Neuronal stem cell (in vitro differentiated cells): ENCODE measurements at regions not wholly inside any gene's neighbourhood (a gene's known extent, or its start where the extent isn't known, plus 50 kb on each side); places are given as distances from the start of the nearest gene placed in this dataset.
A peak's percentile ranks its signal among the peaks of the same experiment; 100 is the strongest.

Experiments used
- DNase-seq: peaks from one replicate; pipeline ENCODE4 v3.0.0-alpha.2; 2013; ENCODE audit warnings: low spot score
- H2AFZ ChIP-seq: one replicate; pipeline ENCODE4 v1.6.1; 2013; ENCODE audit warnings: mild to moderate bottlenecking, low read length, inconsistent platforms
- H2AK5ac ChIP-seq: 2 replicates; pipeline ENCODE4 v1.6.1; 2013; ENCODE audit warnings: low read depth, mild to moderate bottlenecking, inconsistent platforms, low read length, moderate library complexity, mixed read lengths
- H2BK120ac ChIP-seq: 2 replicates; pipeline ENCODE4 v1.6.1; 2013; ENCODE audit warnings: low read depth, mild to moderate bottlenecking, inconsistent platforms, low read length, moderate library complexity, mixed read lengths
- H2BK12ac ChIP-seq: one replicate; pipeline ENCODE4 v1.6.1; 2013; ENCODE audit warnings: low read length, inconsistent platforms
- H2BK15ac ChIP-seq: 2 replicates; pipeline ENCODE4 v1.6.1; 2013; ENCODE audit warnings: mild to moderate bottlenecking, low read length, inconsistent platforms, mixed read lengths
- H2BK5ac ChIP-seq: one replicate; pipeline ENCODE4 v1.6.1; 2013; ENCODE audit warnings: inconsistent platforms, mild to moderate bottlenecking, low read length, moderate library complexity
- H3K14ac ChIP-seq: one replicate; pipeline ENCODE4 v1.6.1; 2013; ENCODE audit warnings: low read length, inconsistent platforms
- H3K18ac ChIP-seq: 2 replicates; pipeline ENCODE4 v1.6.1; 2013; ENCODE audit warnings: low read length, inconsistent platforms
- H3K23ac ChIP-seq: 2 replicates; pipeline ENCODE4 v1.6.1; 2013; ENCODE audit warnings: low read depth, mild to moderate bottlenecking, mixed read lengths, low read length, inconsistent platforms; ENCODE audit not compliant: poor library complexity
- H3K27ac ChIP-seq: replicated peaks from 3 replicates; pipeline ENCODE4 v1.5.1; 2013; ENCODE audit warnings: low read length, inconsistent platforms
- H3K27me3 ChIP-seq, 3 experiments: 2 replicates each; pipeline ENCODE4 v1.6.1; 2013; ENCODE audit warnings: low read length in 3 of 3, mild to moderate bottlenecking in 2 of 3, inconsistent platforms in 1 of 3, low read depth in 1 of 3, mixed read lengths in 1 of 3, moderate library complexity in 1 of 3; ENCODE audit not compliant: control insufficient read depth in 3 of 3, insufficient read depth in 3 of 3
- H3K36me3 ChIP-seq, 2 donors: replicated peaks in 1 of 2; 2 replicates each; pipeline ENCODE4 v1.6.1; 2013; ENCODE audit warnings: low read length in 2 of 2; ENCODE audit not compliant: control insufficient read depth in 2 of 2, insufficient read depth in 2 of 2
- H3K4ac ChIP-seq: 2 replicates; pipeline ENCODE4 v1.6.1; 2013; ENCODE audit warnings: inconsistent platforms, mild to moderate bottlenecking, low read length, moderate library complexity
- H3K4me1 ChIP-seq, 2 donors: 1 replicate in 1 of 2; 2 replicates in 1 of 2; pipeline ENCODE4 v1.6.1; 2013; ENCODE audit warnings: low read length in 2 of 2, low read depth in 1 of 2; ENCODE audit not compliant: control insufficient read depth in 2 of 2, insufficient read depth in 1 of 2
- H3K4me2 ChIP-seq: one replicate; pipeline ENCODE4 v1.6.1; 2013; ENCODE audit warnings: mild to moderate bottlenecking, low read length, inconsistent platforms; ENCODE audit not compliant: insufficient read depth, poor library complexity, severe bottlenecking
- H3K4me3 ChIP-seq, 2 donors: 2 replicates each; pipeline ENCODE4 v1.5.1; 2013; ENCODE audit warnings: low read length in 2 of 2, mild to moderate bottlenecking in 2 of 2, inconsistent platforms in 1 of 2, moderate library complexity in 1 of 2
- H3K79me1 ChIP-seq: one replicate; pipeline ENCODE4 v1.6.1; 2013; ENCODE audit warnings: low read depth, mild to moderate bottlenecking, inconsistent platforms, low read length, moderate library complexity
- H3K9ac ChIP-seq: one replicate; pipeline ENCODE4 v1.6.1; 2013; ENCODE audit warnings: mild to moderate bottlenecking, low read depth, low read length, inconsistent platforms; ENCODE audit not compliant: poor library complexity
- H3K9me3 ChIP-seq, 2 donors: replicated peaks in 1 of 2; 2 replicates each; pipeline versions ENCODE3 to v1.6.1; 2013; ENCODE audit warnings: low read length in 2 of 2, mild to moderate bottlenecking in 2 of 2, inconsistent platforms in 1 of 2, low read depth in 1 of 2, mixed read lengths in 1 of 2, moderate library complexity in 1 of 2; ENCODE audit not compliant: control insufficient read depth in 2 of 2, insufficient read depth in 1 of 2
- H4K8ac ChIP-seq: one replicate; pipeline ENCODE4 v1.6.1; 2013; ENCODE audit warnings: low read depth, mild to moderate bottlenecking, inconsistent platforms, low read length, moderate library complexity
- H4K91ac ChIP-seq: one replicate; pipeline ENCODE4 v1.6.1; 2013; ENCODE audit warnings: low read length, low read depth, mild to moderate bottlenecking, inconsistent platforms; ENCODE audit not compliant: poor library complexity
- WGBS, 2 donors: extraction: QIAGEN DNeasy Blood & Tissue Kit; methylation state at CpG; one replicate each; pipeline ENCODE4 v1.1.7; 2013; ENCODE audit warnings: missing lambda C conversion rate in 2 of 2, mixed read lengths in 1 of 2; ENCODE audit not compliant: insufficient read length in 2 of 2, insufficient replicate concordance in 1 of 2; ENCODE audit errors: extremely low coverage in 2 of 2; 5-methylcytosine and 5-hydroxymethylcytosine counted together

GRCh38 chr4:114527637-114528036 lies 71.0 kb upstream of the UGT8 start:
- Histone ChIP-seq H3K18ac (no peak overlapping the region), H4K8ac (no peak overlapping the region), H3K4ac (no peak overlapping the region), H3K4me1 (no peaks in the 10 kb centered on the region), H2BK15ac (no peak overlapping the region), H2AK5ac (no peak overlapping the region), H2BK120ac (no peak overlapping the region), H2BK12ac (no peak overlapping the region), H3K14ac (no peak overlapping the region), H2BK5ac (no peak overlapping the region), H3K4me3 (no peak overlapping the region), H3K36me3 (no peaks in the 10 kb centered on the region), H3K27ac (no peak overlapping the region), H3K4me2 (no peak overlapping the region), H4K91ac (no peak overlapping the region), H2AFZ (no peak overlapping the region), H3K79me1 (no peaks in the 10 kb centered on the region), H3K9ac (no peak overlapping the region), H3K23ac (no peak overlapping the region), H3K27me3 (no peaks in the 10 kb centered on the region), H3K9me3 (no peaks in the 10 kb centered on the region)
- WGBS, 2 donors, result no CpG with 5 or more reads among the region's 2 CpGs
- no peak for DNase-seq

GRCh38 chr4:114535725-114536124 lies 62.9 kb upstream of the UGT8 start:
- Histone ChIP-seq H2BK15ac (no peak overlapping the region), H3K23ac (no peak overlapping the region)

DNA sequence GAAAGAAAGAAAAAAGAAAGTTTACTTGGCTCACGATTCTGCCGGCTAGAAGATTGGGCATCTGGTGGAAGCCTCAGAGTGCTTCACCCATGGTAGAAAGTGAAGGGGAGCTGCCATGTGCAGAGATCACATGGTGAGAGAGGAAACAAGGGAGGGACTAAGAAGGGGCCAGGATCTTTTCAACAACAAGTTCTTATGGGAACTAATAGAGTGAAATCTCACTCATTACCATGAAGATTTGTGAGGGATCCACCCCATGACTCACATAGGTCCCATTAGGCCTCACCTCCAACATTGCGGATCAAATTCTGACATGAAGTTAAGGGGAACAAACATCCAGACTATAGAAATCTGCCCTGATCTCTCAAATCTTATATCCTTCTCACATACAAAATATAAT lies 61.3 kb upstream of the UGT8 start:
- no peak overlapping the region for H4K91ac ChIP-seq
- no peak overlapping the region for H3K4me3 ChIP-seq
- no peak for DNase-seq
- no peak overlapping the region for H3K14ac ChIP-seq
- no peaks in the 10 kb centered on the region for H3K36me3 ChIP-seq
- no peak overlapping the region for H3K4ac ChIP-seq
- H2AFZ ChIP-seq, result no peak overlapping the region
- no peak overlapping the region for H2BK15ac ChIP-seq
- peaks cover 2 to 3% of the 10 kb centered on the region in 2 donors for H3K4me1 ChIP-seq
- WGBS, 2 donors, result no CpG with 5 or more reads among the region's 3 CpGs
- H3K23ac ChIP-seq, result no peak overlapping the region
- no peaks in the 10 kb centered on the region for H3K79me1 ChIP-seq
- H4K8ac ChIP-seq, result no peak overlapping the region
- H3K9ac ChIP-seq, result no peak overlapping the region
- H3K9me3 ChIP-seq, result peaks cover 0 to 4% of the 10 kb centered on the region in 2 donors
- H2BK5ac ChIP-seq, result no peak overlapping the region
- H2BK120ac ChIP-seq, result no peak overlapping the region
- no peaks in the 10 kb centered on the region for H3K27me3 ChIP-seq
- no peak overlapping the region for H3K4me2 ChIP-seq
- H3K18ac ChIP-seq, result no peak overlapping the region
- no peak overlapping the region for H2AK5ac ChIP-seq
- H3K27ac ChIP-seq, result no peak overlapping the region
- H2BK12ac ChIP-seq, result no peak overlapping the region

More at GRCh38 chr4:114535725-114536124, 62.9 kb upstream of the UGT8 start:
- Histone ChIP-seq H3K4me1 (peaks cover 2 to 3% of the 10 kb centered on the region in 2 donors), H2BK120ac (no peak overlapping the region), H3K4me2 (no peak overlapping the region), H2BK12ac (no peak overlapping the region), H3K4ac (no peak overlapping the region), H3K18ac (no peak overlapping the region), H3K9ac (no peak overlapping the region), H4K8ac (no peak overlapping the region), H3K36me3 (no peaks in the 10 kb centered on the region), H3K14ac (no peak overlapping the region), H4K91ac (no peak overlapping the region), H3K27me3 (no peaks in the 10 kb centered on the region), H2BK5ac (no peak overlapping the region), H3K27ac (no peak overlapping the region), H2AK5ac (no peak overlapping the region), H3K4me3 (no peak overlapping the region), H3K79me1 (no peaks in the 10 kb centered on the region), H2AFZ (peak overlapping the region; percentile 17), H3K9me3 (peaks cover 0 to 4% of the 10 kb centered on the region in 2 donors)
- DNase-seq, result no peak
- no CpG with 5 or more reads among the region's 1 CpG for WGBS, 2 donors

DNA sequence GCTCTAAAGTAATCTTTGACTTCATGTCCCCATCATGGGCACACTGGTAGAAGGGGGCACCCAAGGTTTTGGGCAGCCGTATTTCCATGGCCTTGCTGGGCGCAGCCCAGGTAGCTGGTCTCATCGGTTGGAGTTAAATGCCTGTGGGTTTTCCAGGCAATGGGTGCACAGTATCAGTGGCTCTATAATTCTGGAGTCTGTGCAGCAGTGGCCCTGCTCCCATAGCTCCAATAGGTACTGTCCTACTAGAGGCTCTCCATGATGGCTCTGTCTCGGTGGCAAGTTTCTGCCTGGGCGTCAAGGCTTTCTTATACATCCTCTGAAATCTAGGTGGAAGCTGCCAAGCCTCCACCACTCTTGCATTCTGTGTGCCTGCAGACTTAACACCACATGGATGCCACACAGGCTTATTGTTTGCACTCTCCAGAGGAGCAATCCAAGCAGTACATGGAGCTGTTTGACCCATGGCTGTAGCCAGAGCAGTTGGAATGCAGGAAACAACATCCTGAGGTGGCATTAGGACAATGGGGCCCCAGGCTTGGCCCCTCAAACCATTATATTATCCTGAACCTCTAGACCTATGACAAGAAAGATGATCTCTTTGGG lies 60.5 kb upstream of the UGT8 start:
- no peak overlapping the region for H3K4ac ChIP-seq
- no peak for DNase-seq
- no peak overlapping the region for H3K27ac ChIP-seq
- no peak overlapping the region for H3K9ac ChIP-seq
- H3K4me2 ChIP-seq, result no peak overlapping the region
- H2BK120ac ChIP-seq, result no peak overlapping the region
- no peak overlapping the region for H2BK15ac ChIP-seq
- no peak overlapping the region for H2BK5ac ChIP-seq
- no peak overlapping the region for H2AFZ ChIP-seq
- no peak overlapping the region for H2AK5ac ChIP-seq
- H3K4me3 ChIP-seq, result no peak overlapping the region
- no peak overlapping the region for H4K8ac ChIP-seq
- H4K91ac ChIP-seq, result no peak overlapping the region
- no peak overlapping the region for H3K18ac ChIP-seq
- H3K4me1 ChIP-seq, result peaks cover 2 to 3% of the 10 kb centered on the region in 2 donors
- H3K36me3 ChIP-seq, result no peaks in the 10 kb centered on the region
- no peak overlapping the region for H3K23ac ChIP-seq
- no peak overlapping the region for H3K14ac ChIP-seq
- peaks cover 0 to 4% of the 10 kb centered on the region in 2 donors for H3K9me3 ChIP-seq
- no peak overlapping the region for H2BK12ac ChIP-seq
- H3K27me3 ChIP-seq, result no peaks in the 10 kb centered on the region
- no peaks in the 10 kb centered on the region for H3K79me1 ChIP-seq
- no CpG with 5 or more reads among the region's 5 CpGs for WGBS, 2 donors
